Endothelial cell of umbilical vein (primary cell): ENCODE measurements at regions not wholly inside any gene's neighbourhood (a gene's known extent, or its start where the extent isn't known, plus 50 kb on each side); places are given as distances from the start of the nearest gene placed in this dataset.

ENCODE experiments used
- POLR2A ChIP-seq: IDR thresholded peaks from 2 replicates; pipeline ENCODE4 v1.6.1; 2012; ENCODE audit warnings: low read depth, mild to moderate bottlenecking, control low read depth, low read length
- TF ChIP-seq, protein P1 (sequence below), 2 donors: IDR thresholded peaks; 1 replicate in 1 of 2; 2 replicates in 1 of 2; pipeline ENCODE4 v1.5.1; 2011; ENCODE audit warnings: low read length in 2 of 2, mild to moderate bottlenecking in 2 of 2, moderate library complexity in 2 of 2, control low read depth in 1 of 2, inconsistent platforms in 1 of 2, low read depth in 1 of 2; ENCODE audit not compliant: insufficient read depth in 1 of 2; ENCODE audit errors: extremely low read depth in 1 of 2

DNA sequence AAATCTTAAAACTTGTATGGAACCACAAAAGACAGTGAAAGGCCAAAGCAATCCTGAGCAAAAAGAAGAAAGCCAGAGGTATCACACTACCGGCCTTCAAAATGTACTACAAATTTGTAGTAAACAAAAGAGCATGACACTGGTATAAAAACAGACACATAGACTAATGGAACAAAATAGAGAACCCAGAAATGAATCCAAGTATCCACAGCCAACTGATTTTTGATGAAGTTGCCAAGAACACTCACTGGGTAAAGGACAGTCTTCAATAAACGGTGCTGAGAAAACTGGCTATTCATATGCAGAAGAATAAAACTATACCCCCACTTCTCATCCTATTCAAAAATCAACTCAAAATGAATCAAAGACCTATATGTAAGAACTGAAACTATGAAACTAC is 390.1 kb downstream of the PRELID2 start:
- TF ChIP-seq, protein P1, sequence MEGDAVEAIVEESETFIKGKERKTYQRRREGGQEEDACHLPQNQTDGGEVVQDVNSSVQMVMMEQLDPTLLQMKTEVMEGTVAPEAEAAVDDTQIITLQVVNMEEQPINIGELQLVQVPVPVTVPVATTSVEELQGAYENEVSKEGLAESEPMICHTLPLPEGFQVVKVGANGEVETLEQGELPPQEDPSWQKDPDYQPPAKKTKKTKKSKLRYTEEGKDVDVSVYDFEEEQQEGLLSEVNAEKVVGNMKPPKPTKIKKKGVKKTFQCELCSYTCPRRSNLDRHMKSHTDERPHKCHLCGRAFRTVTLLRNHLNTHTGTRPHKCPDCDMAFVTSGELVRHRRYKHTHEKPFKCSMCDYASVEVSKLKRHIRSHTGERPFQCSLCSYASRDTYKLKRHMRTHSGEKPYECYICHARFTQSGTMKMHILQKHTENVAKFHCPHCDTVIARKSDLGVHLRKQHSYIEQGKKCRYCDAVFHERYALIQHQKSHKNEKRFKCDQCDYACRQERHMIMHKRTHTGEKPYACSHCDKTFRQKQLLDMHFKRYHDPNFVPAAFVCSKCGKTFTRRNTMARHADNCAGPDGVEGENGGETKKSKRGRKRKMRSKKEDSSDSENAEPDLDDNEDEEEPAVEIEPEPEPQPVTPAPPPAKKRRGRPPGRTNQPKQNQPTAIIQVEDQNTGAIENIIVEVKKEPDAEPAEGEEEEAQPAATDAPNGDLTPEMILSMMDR (IDR thresholded peaks at IDR 0.05; ENCODE audit: extremely low read depth in 1 of 2, insufficient read depth in 1 of 2, low read depth in 1 of 2, low read length in 2 of 2) = no peak
- TF ChIP-seq POLR2A = no peak
